K562 (cell line): ENCODE measurements at regions not wholly inside any gene's neighbourhood (a gene's known extent, or its start where the extent isn't known, plus 50 kb on each side); places are given as distances from the start of the nearest gene placed in this dataset.
"Not testable (repeated sequence)": the region's sequence is repeated elsewhere in the genome, so short reads cannot be mapped to it uniquely, and the experiment has no call there.

Experiments used
- ATAC-seq: fragments of 200-7000 bp; cut with Tn5 transposase; 3 replicates; pipeline ENCODE4 v1.9.1; 2020; ENCODE audit warnings: moderate library complexity
- BruUV-seq: library from RNA; stranded (reverse); fragments of 400-500 nt; replicated peaks from 2 replicates; lab custom pipeline; 2021; lab: Mats Ljungman, UMichigan
- CTCF ChIA-PET: fragments of 300-600 bp; formaldehyde crosslinking; extraction: SDS; loops from one replicate; lab custom pipeline; 2021; ENCODE audit warnings: low intra/inter-chr PET ratio; lab: Yijun Ruan, JAX
- POLR2A ChIA-PET: fragments of 300-600, 350-650 bp; sonication (Branson Sonifier 250); formaldehyde crosslinking; extraction: SDS; loops from one replicate; lab custom pipeline; 2021; ENCODE audit warnings: antibody characterized with exemption, inconsistent platforms; lab: Yijun Ruan, JAX
- DNase-seq, 4 experiments: peaks; one replicate each; pipeline versions ENCODE4 v3.0.0 to v3.0.0-alpha.2; 2011 to 2018; ENCODE audit warnings: low spot score in 3 of 4, mixed read lengths in 3 of 4; ENCODE audit errors: extremely low read depth in 1 of 4
- FAIRE-seq: peaks from 2 replicates; lab custom pipeline; 2011; peaks lifted over from hg19 to GRCh38; lab: Jason Lieb, UNC
- H2AFZ ChIP-seq: 2 replicates; pipeline ENCODE4 v1.6.0; 2011; ENCODE audit warnings: low read depth, low read length, control low read depth, inconsistent platforms
- H3K27ac ChIP-seq: fragments of 200-600 bp; 3 replicates; pipeline ENCODE4 v1.8.0; 2011; ENCODE audit warnings: low read depth, mild to moderate bottlenecking, control low read depth, inconsistent platforms, low read length, moderate library complexity, mixed read lengths; ENCODE audit errors: extremely low read depth
- H3K27me3 ChIP-seq, 2 experiments: fragments of 300-600 bp in 1 of 2; 2 replicates in 1 of 2; 3 replicates in 1 of 2; pipeline versions ENCODE4 v1.6.0 to v1.8.0; 2011; ENCODE audit warnings: inconsistent platforms in 2 of 2, low read length in 2 of 2, mild to moderate bottlenecking in 1 of 2, mixed read lengths in 1 of 2, moderate library complexity in 1 of 2; ENCODE audit not compliant: control insufficient read depth in 2 of 2, insufficient read depth in 2 of 2
- H3K36me3 ChIP-seq: fragments of 300-600 bp; 3 replicates; pipeline ENCODE4 v1.8.0; 2011; ENCODE audit warnings: mild to moderate bottlenecking, low read length, inconsistent platforms; ENCODE audit not compliant: control insufficient read depth, insufficient read depth
- H3K4me1 ChIP-seq, 2 experiments: fragments of 200-600 bp in 1 of 2; replicated peaks in 1 of 2; 2 replicates in 1 of 2; 3 replicates in 1 of 2; pipeline versions ENCODE4 v1.5.1 to v1.8.0; 2011; ENCODE audit warnings: inconsistent platforms in 2 of 2, low read length in 2 of 2, mild to moderate bottlenecking in 1 of 2, mixed read lengths in 1 of 2, moderate library complexity in 1 of 2; ENCODE audit not compliant: control insufficient read depth in 2 of 2, insufficient read depth in 2 of 2
- H3K4me2 ChIP-seq: 2 replicates; pipeline ENCODE4 v1.6.1; 2011; ENCODE audit warnings: low read length, control low read depth, inconsistent platforms, mixed read lengths; ENCODE audit not compliant: insufficient read depth
- H3K4me3 ChIP-seq: fragments of 200-600 bp; sonication (generic), shearing (Covaris generic); 2 replicates; pipeline ENCODE4 v1.5.1; 2016; ENCODE audit warnings: control low read depth, inconsistent platforms
- H3K79me2 ChIP-seq: fragments of 200-600 bp; 3 replicates; pipeline ENCODE4 v1.8.0; 2011; ENCODE audit warnings: low read length, inconsistent platforms; ENCODE audit not compliant: control insufficient read depth, insufficient read depth
- H3K9ac ChIP-seq, 2 experiments: 2 replicates each; pipeline versions ENCODE4 v1.6.0 to v1.6.1; 2011; ENCODE audit warnings: low read depth in 2 of 2, low read length in 2 of 2, control low read depth in 1 of 2, inconsistent platforms in 1 of 2, mild to moderate bottlenecking in 1 of 2, mixed read lengths in 1 of 2; ENCODE audit not compliant: insufficient read depth in 1 of 2
- H3K9me1 ChIP-seq: one replicate; pipeline ENCODE4 v1.6.0; 2011; ENCODE audit warnings: inconsistent platforms, mild to moderate bottlenecking, low read length, moderate library complexity; ENCODE audit not compliant: control insufficient read depth, insufficient read depth
- H3K9me3 ChIP-seq: replicated peaks from 2 replicates; pipeline ENCODE4 v1.5.1; 2011; ENCODE audit warnings: low read depth, low read length, inconsistent platforms; ENCODE audit not compliant: control insufficient read depth, insufficient read depth
- H4K20me1 ChIP-seq: replicated peaks from 2 replicates; pipeline ENCODE4 v1.6.1; 2011; ENCODE audit warnings: low read length, inconsistent platforms, mixed read lengths; ENCODE audit not compliant: control insufficient read depth, insufficient read depth
- WGBS: fragments of 100-300 bp; shearing (Covaris generic); methylation state at CpG from one replicate; pipeline ENCODE4 v1.1.6; 2016; ENCODE audit warnings: low coverage, mixed read lengths; ENCODE audit not compliant: insufficient coverage; ENCODE audit errors: missing lambda C conversion rate; 5-methylcytosine and 5-hydroxymethylcytosine counted together
- in situ Hi-C: fragments of 300-500 bp; cut with MboI; formaldehyde crosslinking; loops from 4 replicates; pipeline ENCODE4 v1.15.0; 2018; ENCODE audit warnings: inconsistent platforms, mixed read lengths
- intact Hi-C: fragments of 100-400 bp; cut with micrococcal nuclease; formaldehyde crosslinking; loops from 2 replicates; pipeline ENCODE4 v1.14.2; 2022

DNA sequence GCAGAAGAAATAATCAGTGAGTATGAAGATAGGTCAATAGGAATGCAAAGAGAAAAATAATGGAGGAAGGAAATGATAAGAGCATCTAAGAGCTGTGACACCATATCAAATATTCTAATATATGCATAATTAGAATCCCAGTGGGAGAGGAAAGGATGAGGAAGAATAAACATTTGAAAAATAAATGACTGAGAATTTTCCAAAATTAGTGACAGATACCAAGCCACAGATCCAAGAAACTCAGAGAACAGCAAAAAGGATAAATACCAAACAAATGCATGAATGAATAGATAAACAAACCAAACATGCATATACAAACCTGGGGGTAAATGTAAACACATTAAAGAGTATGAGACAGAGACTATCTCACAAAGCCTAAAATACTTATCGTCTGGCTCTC is 101.4 kb downstream of the PRR15 start:
- intact Hi-C loops, H3K4me1 ChIP-seq, H4K20me1 ChIP-seq, H3K79me2 ChIP-seq, POLR2A ChIA-PET, H3K27me3 ChIP-seq, in situ Hi-C loops, ATAC-seq, DNase-seq, FAIRE-seq, H3K36me3 ChIP-seq, H3K9ac ChIP-seq, H3K4me3 ChIP-seq, H3K4me2 ChIP-seq, H3K27ac ChIP-seq, CTCF ChIA-PET, H3K9me3 ChIP-seq, BruUV-seq, H2AFZ ChIP-seq, H3K9me1 ChIP-seq: not testable (repeated sequence)
- WGBS = 57% methylated on average over 1 of the region's 1 CpG

DNA sequence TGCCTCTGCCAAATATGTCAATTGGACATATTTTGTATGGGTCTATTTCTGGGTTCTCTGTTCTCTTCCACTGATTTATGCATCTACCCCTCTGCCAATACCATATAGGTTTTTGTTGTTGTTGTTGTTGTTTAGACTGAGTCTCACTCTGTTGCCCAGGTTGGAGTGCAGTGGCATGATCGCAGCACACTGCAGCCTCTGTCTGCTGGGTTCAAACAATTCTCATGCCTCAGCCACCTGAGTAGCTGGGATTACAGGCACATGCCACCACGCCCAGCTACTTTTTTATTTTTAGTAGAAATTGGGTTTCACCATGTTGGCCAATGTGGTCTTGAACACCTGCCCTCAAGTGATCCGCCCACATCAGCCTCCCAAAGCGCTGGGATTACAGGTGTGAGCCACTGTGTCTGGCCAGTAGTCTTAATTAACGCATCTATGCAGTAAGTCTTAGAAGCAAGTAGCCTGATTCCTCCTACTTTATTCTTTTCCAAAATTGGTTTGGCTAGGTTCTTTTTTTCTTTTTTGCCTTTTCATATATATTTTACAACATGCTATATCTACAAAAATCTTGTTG is 103.5 kb downstream of the PRR15 start:
- POLR2A ChIA-PET, intact Hi-C loops, CTCF ChIA-PET: not testable (repeated sequence)

DNA sequence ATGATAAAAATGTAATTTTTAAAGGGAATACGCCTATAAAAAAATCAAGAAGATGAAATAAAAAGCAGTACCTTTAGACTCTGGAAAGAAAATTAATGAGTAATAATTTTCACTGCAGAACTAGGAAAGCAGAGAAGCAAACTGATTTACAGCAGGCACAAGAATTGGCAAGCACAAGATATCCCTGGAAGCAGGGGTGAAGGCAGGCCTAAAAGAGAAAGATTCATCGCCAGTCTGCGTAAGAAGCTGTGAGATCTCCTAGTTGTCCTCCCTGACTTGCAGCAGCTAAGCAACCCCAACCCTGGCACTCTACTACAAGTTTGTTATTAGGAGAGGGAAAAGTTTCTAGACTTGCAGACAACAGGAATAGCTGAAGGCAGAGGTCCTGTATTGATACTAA is 107.7 kb downstream of the PRR15 start:
- H4K20me1 ChIP-seq, FAIRE-seq, H3K36me3 ChIP-seq, CTCF ChIA-PET, H3K4me3 ChIP-seq, H2AFZ ChIP-seq, H3K9me3 ChIP-seq, H3K9me1 ChIP-seq, BruUV-seq, in situ Hi-C loops, POLR2A ChIA-PET, DNase-seq, ATAC-seq, H3K4me2 ChIP-seq, H3K4me1 ChIP-seq, H3K27me3 ChIP-seq, intact Hi-C loops, H3K27ac ChIP-seq, H3K9ac ChIP-seq: not testable (repeated sequence)
- H3K79me2 ChIP-seq = peaks cover 47% of the 10 kb centered on the region; the same call in 2 of the 3 replicates
- WGBS = 98% methylated on average over 3 of the region's 3 CpGs

More for the DNA sequence above, 103.5 kb downstream of the PRR15 start:
- H2AFZ ChIP-seq, H3K4me1 ChIP-seq, H3K4me3 ChIP-seq, H3K9ac ChIP-seq, BruUV-seq, H3K9me1 ChIP-seq, H3K27ac ChIP-seq, FAIRE-seq, H3K4me2 ChIP-seq, H4K20me1 ChIP-seq, H3K27me3 ChIP-seq, DNase-seq, H3K9me3 ChIP-seq, in situ Hi-C loops, ATAC-seq, H3K36me3 ChIP-seq: not testable (repeated sequence)
- 96% methylated on average over 5 of the region's 5 CpGs for WGBS
- H3K79me2 ChIP-seq = peaks cover 18% of the 10 kb centered on the region; the same call in 2 of the 3 replicates
